K562 (cell line): ENCODE measurements at regions not wholly inside any gene's neighbourhood (a gene's known extent, or its start where the extent isn't known, plus 50 kb on each side); places are given as distances from the start of the nearest gene placed in this dataset.

Experiments used
- ATAC-seq: fragments of 200-7000 bp; cut with Tn5 transposase; 3 replicates; pipeline ENCODE4 v1.9.1; 2020; ENCODE audit warnings: moderate library complexity
- BruUV-seq: library from RNA; stranded (reverse); fragments of 400-500 nt; replicated peaks from 2 replicates; lab custom pipeline; 2021; lab: Mats Ljungman, UMichigan
- CTCF ChIA-PET: fragments of 300-600 bp; formaldehyde crosslinking; extraction: SDS; loops from one replicate; lab custom pipeline; 2021; ENCODE audit warnings: low intra/inter-chr PET ratio; lab: Yijun Ruan, JAX
- POLR2A ChIA-PET: fragments of 300-600, 350-650 bp; sonication (Branson Sonifier 250); formaldehyde crosslinking; extraction: SDS; loops from one replicate; lab custom pipeline; 2021; ENCODE audit warnings: antibody characterized with exemption, inconsistent platforms; lab: Yijun Ruan, JAX
- DNase-seq, 4 experiments: peaks; one replicate each; pipeline versions ENCODE4 v3.0.0 to v3.0.0-alpha.2; 2011 to 2018; ENCODE audit warnings: low spot score in 3 of 4, mixed read lengths in 3 of 4; ENCODE audit errors: extremely low read depth in 1 of 4
- FAIRE-seq: peaks from 2 replicates; lab custom pipeline; 2011; peaks lifted over from hg19 to GRCh38; lab: Jason Lieb, UNC
- H2AFZ ChIP-seq: 2 replicates; pipeline ENCODE4 v1.6.0; 2011; ENCODE audit warnings: low read depth, low read length, control low read depth, inconsistent platforms
- H3K27ac ChIP-seq: fragments of 200-600 bp; 3 replicates; pipeline ENCODE4 v1.8.0; 2011; ENCODE audit warnings: low read depth, mild to moderate bottlenecking, control low read depth, inconsistent platforms, low read length, moderate library complexity, mixed read lengths; ENCODE audit errors: extremely low read depth
- H3K27me3 ChIP-seq, 2 experiments: fragments of 300-600 bp in 1 of 2; 2 replicates in 1 of 2; 3 replicates in 1 of 2; pipeline versions ENCODE4 v1.6.0 to v1.8.0; 2011; ENCODE audit warnings: inconsistent platforms in 2 of 2, low read length in 2 of 2, mild to moderate bottlenecking in 1 of 2, mixed read lengths in 1 of 2, moderate library complexity in 1 of 2; ENCODE audit not compliant: control insufficient read depth in 2 of 2, insufficient read depth in 2 of 2
- H3K36me3 ChIP-seq: fragments of 300-600 bp; 3 replicates; pipeline ENCODE4 v1.8.0; 2011; ENCODE audit warnings: mild to moderate bottlenecking, low read length, inconsistent platforms; ENCODE audit not compliant: control insufficient read depth, insufficient read depth
- H3K4me1 ChIP-seq, 2 experiments: fragments of 200-600 bp in 1 of 2; replicated peaks in 1 of 2; 2 replicates in 1 of 2; 3 replicates in 1 of 2; pipeline versions ENCODE4 v1.5.1 to v1.8.0; 2011; ENCODE audit warnings: inconsistent platforms in 2 of 2, low read length in 2 of 2, mild to moderate bottlenecking in 1 of 2, mixed read lengths in 1 of 2, moderate library complexity in 1 of 2; ENCODE audit not compliant: control insufficient read depth in 2 of 2, insufficient read depth in 2 of 2
- H3K4me2 ChIP-seq: 2 replicates; pipeline ENCODE4 v1.6.1; 2011; ENCODE audit warnings: low read length, control low read depth, inconsistent platforms, mixed read lengths; ENCODE audit not compliant: insufficient read depth
- H3K4me3 ChIP-seq: fragments of 200-600 bp; sonication (generic), shearing (Covaris generic); 2 replicates; pipeline ENCODE4 v1.5.1; 2016; ENCODE audit warnings: control low read depth, inconsistent platforms
- H3K79me2 ChIP-seq: fragments of 200-600 bp; 3 replicates; pipeline ENCODE4 v1.8.0; 2011; ENCODE audit warnings: low read length, inconsistent platforms; ENCODE audit not compliant: control insufficient read depth, insufficient read depth
- H3K9ac ChIP-seq, 2 experiments: 2 replicates each; pipeline versions ENCODE4 v1.6.0 to v1.6.1; 2011; ENCODE audit warnings: low read depth in 2 of 2, low read length in 2 of 2, control low read depth in 1 of 2, inconsistent platforms in 1 of 2, mild to moderate bottlenecking in 1 of 2, mixed read lengths in 1 of 2; ENCODE audit not compliant: insufficient read depth in 1 of 2
- H3K9me1 ChIP-seq: one replicate; pipeline ENCODE4 v1.6.0; 2011; ENCODE audit warnings: inconsistent platforms, mild to moderate bottlenecking, low read length, moderate library complexity; ENCODE audit not compliant: control insufficient read depth, insufficient read depth
- H3K9me3 ChIP-seq: replicated peaks from 2 replicates; pipeline ENCODE4 v1.5.1; 2011; ENCODE audit warnings: low read depth, low read length, inconsistent platforms; ENCODE audit not compliant: control insufficient read depth, insufficient read depth
- H4K20me1 ChIP-seq: replicated peaks from 2 replicates; pipeline ENCODE4 v1.6.1; 2011; ENCODE audit warnings: low read length, inconsistent platforms, mixed read lengths; ENCODE audit not compliant: control insufficient read depth, insufficient read depth
- CBFB ChIP-seq: sonication (generic); formaldehyde crosslinking; IDR thresholded peaks from 2 replicates; pipeline ENCODE4 v1.4.0; 2020; ENCODE audit warnings: mild to moderate bottlenecking, missing genetic modification reagents
- CCNT2 ChIP-seq: IDR thresholded peaks from 2 replicates; pipeline ENCODE4 v1.6.1; 2011; ENCODE audit warnings: borderline replicate concordance, low read depth, mild to moderate bottlenecking, moderate library complexity, mixed read lengths, low read length; ENCODE audit not compliant: insufficient read length; ENCODE audit errors: extremely low read depth
- MYNN ChIP-seq, 2 experiments: sonication (generic); formaldehyde crosslinking in 1 of 2; IDR thresholded peaks; 2 replicates each; pipeline versions ENCODE4 v1.5.0 to v1.6.1; 2016 to 2020; ENCODE audit warnings: antibody characterized with exemption in 1 of 2, missing genetic modification reagents in 1 of 2
- PYGO2 ChIP-seq: fragments of 450-650 bp; IDR thresholded peaks from 2 replicates; pipeline ENCODE4 v1.6.1; 2016; ENCODE audit warnings: mild to moderate bottlenecking, missing genetic modification characterization, moderate library complexity, missing compliant biosample characterization
- RAD51 ChIP-seq: fragments of 450-650 bp; IDR thresholded peaks from 2 replicates; pipeline ENCODE4 v1.7.1; 2016; ENCODE audit warnings: low read depth, mild to moderate bottlenecking, borderline replicate concordance
- ZNF175 ChIP-seq: fragments of 200-800 bp; sonication (Bioruptor generic); IDR thresholded peaks from 2 replicates; pipeline ENCODE4 v1.6.1; 2016; ENCODE audit warnings: low read depth, mild to moderate bottlenecking, missing genetic modification characterization, missing compliant biosample characterization
- ZNF408 ChIP-seq: fragments of 250-450 bp; sonication (Bioruptor Pico); IDR thresholded peaks from 2 replicates; pipeline ENCODE4 v1.4.0; 2020; ENCODE audit warnings: low read depth, mild to moderate bottlenecking, moderate library complexity
- ZNF644 ChIP-seq: fragments of 200-800 bp; sonication (Bioruptor generic); IDR thresholded peaks from 2 replicates; pipeline ENCODE4 v1.6.1; 2016; ENCODE audit warnings: low read depth, missing genetic modification characterization, missing compliant biosample characterization
- WGBS: fragments of 100-300 bp; shearing (Covaris generic); methylation state at CpG from one replicate; pipeline ENCODE4 v1.1.6; 2016; ENCODE audit warnings: low coverage, mixed read lengths; ENCODE audit not compliant: insufficient coverage; ENCODE audit errors: missing lambda C conversion rate; 5-methylcytosine and 5-hydroxymethylcytosine counted together
- in situ Hi-C: fragments of 300-500 bp; cut with MboI; formaldehyde crosslinking; loops from 4 replicates; pipeline ENCODE4 v1.15.0; 2018; ENCODE audit warnings: inconsistent platforms, mixed read lengths
- intact Hi-C: fragments of 100-400 bp; cut with micrococcal nuclease; formaldehyde crosslinking; loops from 2 replicates; pipeline ENCODE4 v1.14.2; 2022
- TF ChIP-seq, protein P1 (sequence below): fragments of 450-650 bp; conservative IDR thresholded peaks from 2 replicates; pipeline ENCODE4 v1.6.1; 2016; ENCODE audit warnings: missing genetic modification characterization, low read depth, mild to moderate bottlenecking, control low read depth, missing compliant biosample characterization
- TF ChIP-seq, protein P2 (sequence below): fragments of 450-650 bp; IDR thresholded peaks from 2 replicates; pipeline ENCODE4 v1.6.1; 2016; ENCODE audit warnings: low read depth, mild to moderate bottlenecking, moderate library complexity
- TF ChIP-seq, protein P3 (sequence below): fragments of 450-650 bp; formaldehyde crosslinking; IDR thresholded peaks from 2 replicates; pipeline ENCODE4 v1.4.0; 2020; ENCODE audit warnings: mild to moderate bottlenecking, moderate library complexity

DNA sequence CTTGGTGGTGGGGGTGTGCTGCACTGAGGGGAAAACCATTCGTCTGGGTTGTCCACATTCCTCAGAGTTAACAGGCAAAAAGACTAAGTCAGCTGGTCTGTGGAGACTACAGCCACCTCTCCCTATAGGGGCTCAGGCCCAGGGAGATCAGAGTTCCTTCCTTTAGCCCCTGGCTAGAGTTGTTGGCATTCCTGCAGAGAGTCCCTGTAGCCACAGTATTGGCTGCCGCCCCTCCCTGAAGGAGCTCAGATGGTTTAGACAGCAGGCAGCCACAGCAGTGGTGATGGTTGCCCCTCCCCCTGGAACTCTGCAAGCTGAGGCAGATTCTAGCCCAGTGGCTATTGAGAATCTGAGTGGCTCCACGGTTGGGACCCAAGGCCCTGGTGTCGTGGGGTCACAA lies 1072.5 kb upstream of the ATXN7L3B start:
- no peaks in the 10 kb centered on the region for H3K9me1 ChIP-seq
- no TSS peak for BruUV-seq
- POLR2A ChIA-PET, result interaction anchor here (0.6 to 0.7 kb wide), 2 partner anchors 22 to 32 kb away, joined by 3 read pairs; no protein-coding TSS in a partner anchor
- no peaks in the 10 kb centered on the region for H3K36me3 ChIP-seq
- TF ChIP-seq, protein P1, sequence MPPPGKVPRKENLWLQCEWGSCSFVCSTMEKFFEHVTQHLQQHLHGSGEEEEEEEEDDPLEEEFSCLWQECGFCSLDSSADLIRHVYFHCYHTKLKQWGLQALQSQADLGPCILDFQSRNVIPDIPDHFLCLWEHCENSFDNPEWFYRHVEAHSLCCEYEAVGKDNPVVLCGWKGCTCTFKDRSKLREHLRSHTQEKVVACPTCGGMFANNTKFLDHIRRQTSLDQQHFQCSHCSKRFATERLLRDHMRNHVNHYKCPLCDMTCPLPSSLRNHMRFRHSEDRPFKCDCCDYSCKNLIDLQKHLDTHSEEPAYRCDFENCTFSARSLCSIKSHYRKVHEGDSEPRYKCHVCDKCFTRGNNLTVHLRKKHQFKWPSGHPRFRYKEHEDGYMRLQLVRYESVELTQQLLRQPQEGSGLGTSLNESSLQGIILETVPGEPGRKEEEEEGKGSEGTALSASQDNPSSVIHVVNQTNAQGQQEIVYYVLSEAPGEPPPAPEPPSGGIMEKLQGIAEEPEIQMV (tag), result no peak
- no peak for TF ChIP-seq ZNF175
- TF ChIP-seq, protein P2, sequence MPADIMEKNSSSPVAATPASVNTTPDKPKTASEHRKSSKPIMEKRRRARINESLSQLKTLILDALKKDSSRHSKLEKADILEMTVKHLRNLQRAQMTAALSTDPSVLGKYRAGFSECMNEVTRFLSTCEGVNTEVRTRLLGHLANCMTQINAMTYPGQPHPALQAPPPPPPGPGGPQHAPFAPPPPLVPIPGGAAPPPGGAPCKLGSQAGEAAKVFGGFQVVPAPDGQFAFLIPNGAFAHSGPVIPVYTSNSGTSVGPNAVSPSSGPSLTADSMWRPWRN, result no peak
- TF ChIP-seq ZNF408 (CRISPR knock-in tag), result no peak
- TF ChIP-seq, protein P3, sequence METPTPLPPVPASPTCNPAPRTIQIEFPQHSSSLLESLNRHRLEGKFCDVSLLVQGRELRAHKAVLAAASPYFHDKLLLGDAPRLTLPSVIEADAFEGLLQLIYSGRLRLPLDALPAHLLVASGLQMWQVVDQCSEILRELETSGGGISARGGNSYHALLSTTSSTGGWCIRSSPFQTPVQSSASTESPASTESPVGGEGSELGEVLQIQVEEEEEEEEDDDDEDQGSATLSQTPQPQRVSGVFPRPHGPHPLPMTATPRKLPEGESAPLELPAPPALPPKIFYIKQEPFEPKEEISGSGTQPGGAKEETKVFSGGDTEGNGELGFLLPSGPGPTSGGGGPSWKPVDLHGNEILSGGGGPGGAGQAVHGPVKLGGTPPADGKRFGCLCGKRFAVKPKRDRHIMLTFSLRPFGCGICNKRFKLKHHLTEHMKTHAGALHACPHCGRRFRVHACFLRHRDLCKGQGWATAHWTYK (CRISPR knock-in tag), result no peak
- TF ChIP-seq MYNN (IDR thresholded peaks at IDR 0.05), result no peak
- TF ChIP-seq MYNN (CRISPR knock-in tag; IDR thresholded peaks at IDR 0.05), result no peak
- no peak for TF ChIP-seq CBFB
- TF ChIP-seq ZNF644 (tag), result no peak
- no peak for TF ChIP-seq PYGO2 (tag)
- no peak for TF ChIP-seq RAD51
- no peak for TF ChIP-seq CCNT2
- FAIRE-seq (no peak), DNase-seq (no peak), ATAC-seq (no peak)
- 2% methylated on average over 4 of the region's 4 CpGs for WGBS
- no peaks in the 10 kb centered on the region for H3K4me1 ChIP-seq
- intact Hi-C loops (no loop called here), in situ Hi-C loops (no loop called here)
- H4K20me1 ChIP-seq, result no peaks in the 10 kb centered on the region
- no peak overlapping the region for H3K4me2 ChIP-seq
- no peak overlapping the region for H3K9ac ChIP-seq
- no peak overlapping the region for H3K27ac ChIP-seq
- CTCF ChIA-PET, result no interaction called here
- no peak overlapping the region for H2AFZ ChIP-seq
- H3K27me3 ChIP-seq, result no peaks in the 10 kb centered on the region
- no peaks in the 10 kb centered on the region for H3K79me2 ChIP-seq
- H3K4me3 ChIP-seq, result no peak overlapping the region
- H3K9me3 ChIP-seq, result peaks cover 4% of the 10 kb centered on the region; the same call in 1 of the 2 replicates
